Activated T-cell treated with anti-CD3 and anti-CD28 coated beads for 48 hours (primary cell): ENCODE measurements at regions not wholly inside any gene's neighbourhood (a gene's known extent, or its start where the extent isn't known, plus 50 kb on each side); places are given as distances from the start of the nearest gene placed in this dataset.
"Not testable (repeated sequence)": the region's sequence is repeated elsewhere in the genome, so short reads cannot be mapped to it uniquely, and the experiment has no call there.

Source experiments
- DNase-seq: peaks from one replicate; pipeline ENCODE4 v3.0.0-alpha.2; 2020; ENCODE audit warnings: low read depth

GRCh38 chr20:12748359-12748994 is 260.3 kb upstream of the SPTLC3 start:
- DNase-seq: no peak

DNA sequence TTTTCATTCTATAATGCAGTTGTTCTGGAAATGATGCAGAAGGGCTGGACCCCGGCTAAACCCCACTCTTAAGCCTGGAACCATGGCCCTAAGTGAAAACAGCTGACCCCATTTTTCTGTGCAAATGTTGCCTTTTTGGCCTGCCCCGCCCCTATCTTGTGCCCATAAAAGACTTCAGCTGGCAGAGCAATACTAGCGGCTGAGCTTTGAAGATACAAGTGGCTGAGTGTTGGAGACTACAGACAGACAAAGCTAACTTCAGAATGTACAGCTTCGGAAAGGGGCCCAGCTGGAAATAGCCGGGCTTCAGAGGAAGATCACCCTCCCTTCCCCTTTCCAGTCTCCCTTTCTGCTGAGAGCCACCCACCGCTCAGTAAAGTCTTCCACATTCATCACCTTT is 258.6 kb upstream of the SPTLC3 start:
- DNase-seq: no peak

DNA sequence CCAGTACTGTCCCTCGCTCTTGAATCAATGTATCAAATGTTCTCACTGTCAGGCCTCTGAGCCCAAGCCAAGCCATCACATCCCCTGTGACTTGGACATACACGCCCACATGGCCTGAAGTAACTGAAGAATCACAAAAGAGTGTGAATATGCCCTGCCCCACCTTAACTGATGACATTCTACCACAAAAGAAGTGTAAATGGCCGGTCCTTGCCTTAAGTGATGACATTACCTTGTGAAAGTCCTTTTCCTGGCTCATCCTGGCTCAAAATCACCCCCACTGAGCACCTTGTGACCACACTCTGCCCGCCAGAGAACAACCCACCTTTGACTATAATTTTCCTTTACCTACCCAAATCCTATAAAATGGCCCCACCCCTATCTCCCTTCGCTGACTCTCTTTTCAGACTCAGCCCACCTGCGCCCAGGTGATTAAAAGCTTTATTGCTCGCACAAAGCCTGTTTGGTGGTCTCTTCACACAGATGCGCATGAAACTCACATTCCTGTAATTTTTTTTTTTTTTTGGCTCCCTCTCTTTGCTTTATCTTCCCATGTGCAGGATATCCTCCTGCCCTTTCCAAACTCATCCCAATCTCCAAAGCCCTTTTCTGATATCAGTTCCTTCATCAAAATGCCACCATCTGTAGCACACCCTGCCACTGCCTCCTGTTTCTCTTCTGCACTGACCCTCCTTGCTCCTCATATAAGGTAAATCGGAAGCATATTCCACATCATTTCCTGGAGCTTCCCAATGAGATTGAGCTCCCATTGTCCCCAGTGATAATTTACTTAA is 255.7 kb upstream of the SPTLC3 start:
- DNase-seq: not testable (repeated sequence)

GRCh38 chr20:12753742-12754141 is 255.0 kb upstream of the SPTLC3 start:
- not testable (repeated sequence) for DNase-seq

DNA sequence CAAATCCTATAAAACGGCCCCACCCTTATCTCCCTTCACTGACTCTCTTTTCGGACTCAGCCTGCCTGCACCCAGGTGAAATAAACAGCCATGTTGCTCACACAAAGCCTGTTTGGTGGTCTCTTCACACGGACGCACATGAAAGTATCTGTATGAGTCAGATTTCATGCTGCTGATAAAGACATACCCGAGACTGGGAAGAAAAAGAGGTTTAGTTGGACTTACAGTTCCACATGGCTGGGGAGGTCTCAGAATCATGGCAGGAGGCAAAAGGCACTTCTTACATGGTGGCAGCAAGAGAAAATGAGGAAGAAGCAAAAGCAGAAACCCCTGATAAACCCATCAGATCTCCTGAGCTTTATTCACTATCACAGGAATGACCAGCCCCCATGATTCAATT is 249.3 kb upstream of the SPTLC3 start:
- DNase-seq: not testable (repeated sequence)

- DNase-seq: no peak
These were observed 246.0 kb upstream of the SPTLC3 start for GRCh38 chr20:12762725-12763124.

GRCh38 chr20:12763406-12763805 is 245.4 kb upstream of the SPTLC3 start:
- DNase-seq: no peak

GRCh38 chr20:12764053-12764452 is 244.7 kb upstream of the SPTLC3 start:
- DNase-seq: no peak

GRCh38 chr20:12764851-12765250 is 243.9 kb upstream of the SPTLC3 start:
- DNase-seq: no peak

GRCh38 chr20:12773936-12774335 is 234.8 kb upstream of the SPTLC3 start:
- no peak for DNase-seq

GRCh38 chr20:12775041-12775440 is 233.7 kb upstream of the SPTLC3 start:
- DNase-seq: no peak

DNA sequence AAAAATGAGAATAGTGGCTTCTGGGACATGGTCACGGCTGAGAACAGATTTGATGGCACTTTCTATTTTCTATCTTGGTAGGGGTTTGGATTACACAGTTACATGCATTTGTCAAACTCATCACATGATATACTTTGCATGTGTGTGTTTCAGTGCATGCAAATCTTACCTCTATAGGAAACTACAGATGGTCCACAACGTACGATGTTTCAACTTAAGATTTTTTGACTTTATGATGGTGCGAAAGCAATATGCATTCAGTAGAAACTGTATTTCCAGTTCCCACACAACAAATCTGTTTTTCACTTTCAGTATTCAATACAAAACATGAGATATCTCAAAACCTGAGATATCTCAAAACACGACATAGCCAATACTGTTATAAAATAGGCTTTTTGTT is 231.8 kb upstream of the SPTLC3 start:
- no peak for DNase-seq

DNA sequence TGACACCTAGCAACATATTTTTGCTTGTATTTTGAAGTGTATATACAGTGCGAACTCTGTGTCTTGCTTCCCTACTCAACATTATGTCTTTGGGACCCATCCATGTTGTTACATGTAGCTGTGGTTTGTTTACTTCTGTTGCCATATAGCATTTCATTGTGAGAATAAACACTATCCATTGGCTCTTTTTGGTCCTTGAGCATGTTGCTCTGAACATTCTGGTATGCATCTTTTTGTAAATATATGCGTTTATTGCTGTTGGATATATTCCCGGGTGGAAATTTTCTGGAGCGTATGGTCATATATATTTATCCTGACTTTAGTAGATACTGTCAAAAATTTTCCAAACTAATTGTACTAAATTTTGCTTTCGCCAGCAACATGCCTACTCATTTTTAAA is 222.5 kb upstream of the SPTLC3 start:
- no peak for DNase-seq

DNA sequence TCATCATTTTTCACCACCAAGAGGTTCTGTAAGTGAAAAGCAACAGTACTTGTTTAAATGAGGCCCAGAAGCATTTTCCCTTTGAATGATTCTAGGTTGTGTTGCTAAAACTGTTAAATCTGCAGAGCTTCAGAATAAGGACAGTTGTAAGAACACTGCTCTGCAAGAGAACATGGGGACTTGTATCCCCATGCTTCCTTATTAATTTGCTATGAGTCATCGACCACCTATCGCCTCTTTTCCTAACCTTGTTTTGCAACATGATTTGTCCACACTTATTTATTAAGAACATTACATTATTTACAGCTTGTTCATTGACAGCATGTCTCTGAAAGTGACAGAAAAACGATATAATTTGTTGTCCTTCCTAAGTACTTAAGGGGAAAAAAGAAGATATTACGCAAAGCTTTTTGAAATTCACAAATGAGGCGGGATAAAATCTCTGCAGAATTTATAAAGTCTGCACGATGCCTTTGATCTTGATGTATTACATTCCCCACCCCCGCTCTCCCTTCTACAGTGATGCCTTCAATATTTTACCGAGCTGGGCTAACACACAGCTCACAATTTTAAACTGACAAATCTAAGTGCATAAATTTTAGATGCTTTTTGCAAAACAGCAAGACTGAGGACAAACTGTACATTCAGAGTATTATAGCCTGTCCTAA is 220.0 kb upstream of the SPTLC3 start:
- DNase-seq: no peak

DNA sequence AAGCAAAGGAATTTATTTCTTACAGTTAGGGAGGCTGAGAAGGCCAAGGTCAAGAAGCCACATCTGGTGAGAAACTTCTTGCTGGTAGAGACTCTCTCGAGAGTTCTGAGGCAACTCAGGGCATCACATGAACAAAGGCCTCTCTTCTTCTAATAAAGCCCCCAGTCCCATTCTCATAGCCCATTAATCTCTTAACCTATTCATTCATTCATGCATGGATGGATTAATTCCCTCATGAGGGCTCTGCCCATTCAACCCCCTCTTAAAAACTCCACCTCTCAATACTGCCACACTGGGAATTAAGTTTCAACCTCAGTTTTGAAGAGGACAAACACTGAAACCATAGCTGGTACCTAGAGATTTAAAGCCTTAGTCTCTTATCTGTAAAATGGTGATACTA is 217.9 kb upstream of the SPTLC3 start:
- no peak for DNase-seq

DNA sequence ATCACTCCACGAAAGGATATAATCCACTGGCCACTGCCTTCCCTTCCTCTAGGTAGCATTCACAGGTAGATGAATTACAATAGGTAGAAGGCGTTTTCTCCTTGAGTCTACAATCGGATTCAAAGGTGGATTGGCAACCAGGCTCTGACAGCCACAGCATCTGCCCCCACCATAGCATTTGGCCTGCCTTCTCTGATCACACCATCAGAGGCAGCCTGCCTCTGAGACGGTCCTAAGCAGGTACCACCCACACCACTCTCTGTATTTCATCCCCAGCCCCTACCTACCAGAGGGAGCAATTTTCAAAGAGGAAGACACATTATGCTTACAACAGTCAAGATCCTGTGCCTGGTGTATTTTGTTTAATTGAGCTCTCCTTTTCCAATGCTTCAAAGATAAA is 210.5 kb upstream of the SPTLC3 start:
- DNase-seq: no peak

DNA sequence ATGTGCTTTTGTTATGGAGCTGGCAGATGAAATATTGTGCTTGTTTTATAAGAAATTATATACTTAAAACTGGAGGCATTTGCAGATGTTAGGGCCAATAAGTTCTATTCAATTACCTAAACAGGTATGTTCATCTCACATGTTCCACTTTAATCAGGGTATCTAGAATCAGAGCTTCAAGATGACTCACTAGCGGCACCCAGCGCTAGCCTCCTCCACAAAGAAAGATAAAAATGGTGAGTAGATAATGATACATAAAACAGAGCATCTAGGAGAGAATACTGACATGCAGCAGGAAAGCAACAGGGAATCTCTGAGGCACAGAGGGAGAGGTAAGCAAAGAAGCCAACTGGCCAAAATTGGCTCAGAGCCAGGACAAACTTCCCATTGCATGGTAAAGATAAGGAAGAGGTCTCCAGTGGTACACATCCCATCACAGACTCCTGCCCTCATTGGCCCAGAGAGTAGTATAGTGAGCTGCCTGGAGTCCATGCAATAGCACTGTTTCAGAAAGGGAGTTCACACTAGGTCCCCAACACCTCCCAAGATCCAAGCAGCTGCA is 200.7 kb upstream of the SPTLC3 start:
- DNase-seq: no peak

DNA sequence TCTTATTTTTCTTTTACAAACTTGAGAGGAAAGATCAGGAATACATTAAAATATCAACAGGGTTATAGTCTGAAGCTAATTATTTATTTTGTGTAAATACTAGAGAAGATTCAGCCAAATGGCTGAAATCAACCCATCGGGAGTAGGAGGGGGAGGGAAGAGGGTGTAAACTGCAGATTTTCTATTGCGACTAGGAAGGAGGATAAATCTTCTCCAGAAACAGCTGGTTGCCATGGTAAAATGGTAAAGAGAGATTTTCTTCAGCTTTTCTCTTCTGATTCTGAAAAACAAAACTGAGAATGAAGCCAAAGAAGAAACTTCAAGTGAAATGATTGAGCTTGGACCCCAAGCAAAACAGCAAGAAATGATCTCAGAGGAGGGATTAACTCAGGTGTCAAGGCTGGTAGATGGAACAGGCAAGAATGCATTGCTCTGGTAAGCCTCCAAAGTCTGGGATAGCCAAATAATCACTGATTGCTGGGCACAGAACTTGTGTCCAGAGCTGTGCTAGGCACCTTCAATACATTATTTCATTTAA is 193.5 kb upstream of the SPTLC3 start:
- no peak for DNase-seq

DNA sequence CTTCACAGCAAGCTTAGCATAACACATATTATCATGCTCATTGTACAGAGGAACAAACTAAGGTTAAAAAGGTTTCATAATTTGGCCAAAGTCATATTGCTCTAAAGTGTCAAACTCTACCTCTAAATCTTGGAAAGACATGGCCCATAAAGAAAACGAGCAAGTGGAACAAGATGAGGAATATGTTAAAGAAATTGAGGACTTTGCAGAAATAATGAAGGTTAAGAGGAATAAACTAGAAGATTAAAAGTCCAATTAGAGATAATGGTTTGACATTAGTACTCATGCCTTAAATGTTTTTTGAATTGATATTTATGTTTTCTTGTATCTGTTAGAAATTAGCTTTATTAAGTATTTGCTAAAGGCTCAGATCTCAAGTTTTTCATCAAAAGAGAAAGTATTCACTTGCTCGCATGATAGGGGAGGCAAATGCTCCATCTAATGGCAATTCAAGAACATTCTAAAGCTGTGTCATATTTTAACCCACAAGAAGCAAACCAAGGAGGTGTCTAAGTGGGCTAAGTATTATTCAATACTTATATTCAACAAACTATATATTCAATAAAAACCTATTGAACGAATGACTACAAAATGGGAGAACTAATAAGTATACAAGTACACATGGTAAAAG is 192.9 kb upstream of the SPTLC3 start:
- DNase-seq: no peak

DNA sequence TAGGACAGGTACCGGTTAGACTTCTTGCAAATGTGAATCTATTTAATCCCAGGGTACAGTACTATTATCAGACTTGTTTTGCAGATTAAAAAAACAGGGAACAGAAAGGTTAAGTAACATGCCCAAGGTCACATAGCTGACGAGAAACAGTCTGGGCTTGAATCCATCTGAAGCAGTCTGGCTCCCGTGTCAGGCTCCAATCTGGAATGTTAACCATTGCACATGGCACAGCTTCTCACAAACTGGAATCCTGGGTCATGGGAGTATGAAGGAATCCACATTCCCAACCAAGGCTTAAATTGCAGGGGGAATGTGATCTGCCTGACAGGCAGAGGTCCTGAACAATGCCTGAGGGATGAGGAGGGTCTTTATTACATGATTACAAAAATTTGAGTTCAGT is 187.5 kb upstream of the SPTLC3 start:
- DNase-seq: no peak

GRCh38 chr20:12823734-12824133 is 185.0 kb upstream of the SPTLC3 start:
- no peak for DNase-seq
